Activated T-cell treated with anti-CD3 and anti-CD28 coated beads, Interleukin-2, amount 50 U/mL, for 48 hours (primary cell): ENCODE measurements at regions not wholly inside any gene's neighbourhood (a gene's known extent, or its start where the extent isn't known, plus 50 kb on each side); places are given as distances from the start of the nearest gene placed in this dataset.
"Not testable (repeated sequence)": the region's sequence is repeated elsewhere in the genome, so short reads cannot be mapped to it uniquely, and the experiment has no call there.

Source experiments
- DNase-seq, 2 experiments: peaks; one replicate each; pipeline ENCODE4 v3.0.0-alpha.2; 2020

DNA sequence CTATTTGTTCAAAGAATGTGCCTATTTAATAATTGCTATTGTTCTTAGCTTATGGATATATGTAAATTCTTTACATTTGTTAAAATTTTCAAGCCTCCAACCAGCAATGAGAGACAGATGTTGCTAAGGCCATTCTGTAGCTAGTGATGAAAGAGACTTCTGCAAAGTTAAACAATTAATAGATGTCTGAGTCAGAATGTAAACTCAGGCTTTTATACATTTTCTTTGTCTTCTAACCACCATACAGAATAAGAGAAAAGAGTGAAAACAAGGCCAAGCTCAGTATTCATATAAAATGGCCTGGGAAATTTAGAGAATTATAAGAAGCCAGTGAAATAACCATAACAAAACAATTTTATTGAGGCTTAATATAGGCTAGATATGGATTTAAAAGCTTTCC lies 1102.3 kb upstream of the SEL1L start:
- DNase-seq, result no peak

- no peak for DNase-seq
These were observed 1102.8 kb upstream of the SEL1L start for GRCh38 chr14:82636426-82636825.

GRCh38 chr14:82641050-82641540 lies 1107.4 kb upstream of the SEL1L start:
- DNase-seq, result no peak

- DNase-seq, result peak; percentile 20 to 26
These were observed 1108.8 kb upstream of the SEL1L start for GRCh38 chr14:82642425-82642824.

GRCh38 chr14:82647088-82647810 lies 1113.6 kb upstream of the SEL1L start:
- no peak for DNase-seq

DNA sequence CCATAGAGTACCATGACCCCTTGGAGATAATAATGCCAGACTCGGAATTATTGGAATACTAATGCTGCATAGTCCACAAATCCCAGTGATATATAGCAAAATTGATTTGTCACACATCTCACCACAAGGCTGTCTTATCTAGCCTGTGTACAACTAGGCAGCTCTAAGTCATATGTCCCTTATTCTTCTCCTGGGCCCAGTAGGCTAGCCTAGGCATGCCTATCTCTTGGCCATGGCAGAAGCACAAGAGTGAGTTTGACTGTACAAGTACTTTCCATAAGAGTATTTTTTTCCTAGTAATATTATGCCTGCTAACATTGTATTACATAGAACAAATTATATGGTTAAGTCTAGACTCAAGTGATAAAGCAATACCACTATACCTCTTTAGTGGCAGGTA lies 1122.1 kb upstream of the SEL1L start:
- DNase-seq, result no peak

DNA sequence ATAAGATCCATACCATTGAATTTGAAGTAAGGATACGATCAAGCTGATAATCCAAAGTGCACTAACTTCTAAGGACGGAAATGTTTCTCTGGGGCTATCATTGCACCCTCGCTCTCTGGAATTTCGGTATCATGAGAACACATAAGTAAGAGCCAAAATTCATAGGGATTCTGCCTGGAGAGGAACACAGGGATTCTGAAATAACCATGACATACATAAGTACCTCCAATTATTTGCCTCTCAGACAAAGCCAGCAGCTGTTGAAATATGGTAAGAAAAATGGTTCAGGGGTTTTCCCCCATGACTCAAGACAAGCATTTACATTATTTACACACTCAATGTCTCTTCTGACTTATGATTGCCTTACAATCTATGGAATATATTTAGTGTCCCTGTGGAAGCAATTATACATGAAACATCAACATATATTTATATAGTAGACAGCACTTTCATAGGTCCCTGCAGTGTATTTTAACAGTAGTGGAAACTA lies 1123.6 kb upstream of the SEL1L start:
- no peak for DNase-seq

DNA sequence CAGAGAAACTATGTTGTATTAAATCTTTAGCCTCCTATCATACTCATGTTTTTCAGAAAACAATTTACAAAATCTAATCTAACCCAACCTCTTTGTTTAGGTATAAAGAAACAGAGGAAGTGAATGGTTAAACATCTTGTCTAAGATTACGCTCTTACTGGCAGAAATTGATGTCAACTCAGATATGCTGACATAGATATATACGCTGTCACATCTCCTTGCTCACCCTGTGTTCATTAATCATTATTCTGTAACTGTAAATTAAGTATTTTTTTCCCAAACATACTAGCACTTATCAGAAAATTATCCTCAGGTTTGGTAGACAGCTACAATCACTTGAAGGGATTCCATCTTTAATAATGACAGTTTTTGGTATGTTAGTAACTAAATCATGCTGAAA lies 1127.6 kb upstream of the SEL1L start:
- DNase-seq, result no peak

GRCh38 chr14:82667006-82667405 lies 1133.4 kb upstream of the SEL1L start:
- DNase-seq, result no peak

- no peak for DNase-seq
These were observed 1133.8 kb upstream of the SEL1L start for GRCh38 chr14:82667501-82667900.

- no peak for DNase-seq
These were observed 1142.8 kb upstream of the SEL1L start for GRCh38 chr14:82676403-82676802.

DNA sequence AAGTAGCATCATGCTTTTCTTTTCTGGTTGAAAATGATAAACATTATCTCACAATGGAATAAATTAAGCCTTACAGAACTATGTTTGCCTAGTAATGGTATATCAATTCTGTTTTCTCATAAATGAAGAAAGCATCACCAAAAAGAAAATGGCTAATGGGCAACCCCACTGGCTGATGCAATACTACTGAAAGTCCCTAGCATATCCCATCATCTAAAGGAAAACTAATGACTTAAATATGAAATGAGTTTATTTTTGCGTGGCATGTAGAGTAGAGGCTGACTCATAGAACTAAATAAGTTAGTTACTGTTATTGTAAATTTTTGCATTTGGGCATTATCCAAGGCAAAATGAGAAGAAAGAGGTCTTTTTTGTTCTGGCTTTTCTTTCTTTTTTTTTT lies 1156.3 kb upstream of the SEL1L start:
- DNase-seq, result no peak

GRCh38 chr14:82691191-82691590 lies 1157.5 kb upstream of the SEL1L start:
- not testable (repeated sequence) for DNase-seq

GRCh38 chr14:82694820-82695219 lies 1161.2 kb upstream of the SEL1L start:
- no peak for DNase-seq

DNA sequence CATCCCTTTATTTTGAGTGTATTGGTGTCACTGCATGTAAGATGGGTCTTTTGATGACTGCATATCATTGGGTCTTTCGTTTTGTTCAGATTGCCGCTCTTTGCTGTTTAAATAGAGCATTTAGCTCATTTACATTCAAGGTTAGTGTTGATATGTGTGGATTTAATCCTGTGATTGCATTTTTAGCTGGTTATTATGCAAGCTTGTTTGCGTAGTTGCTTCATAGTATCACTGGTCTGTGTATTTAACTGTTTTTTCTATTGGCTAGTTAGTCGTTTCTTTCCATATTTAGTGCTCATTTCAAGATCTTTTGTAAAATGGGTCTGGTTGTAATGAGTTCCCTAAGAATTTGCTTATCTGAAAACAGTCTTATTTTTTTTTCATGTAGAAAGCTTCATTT lies 1170.6 kb upstream of the SEL1L start:
- DNase-seq, result no peak

GRCh38 chr14:82710267-82710841 lies 1176.7 kb upstream of the SEL1L start:
- peak; percentile 42 to 45 for DNase-seq

DNA sequence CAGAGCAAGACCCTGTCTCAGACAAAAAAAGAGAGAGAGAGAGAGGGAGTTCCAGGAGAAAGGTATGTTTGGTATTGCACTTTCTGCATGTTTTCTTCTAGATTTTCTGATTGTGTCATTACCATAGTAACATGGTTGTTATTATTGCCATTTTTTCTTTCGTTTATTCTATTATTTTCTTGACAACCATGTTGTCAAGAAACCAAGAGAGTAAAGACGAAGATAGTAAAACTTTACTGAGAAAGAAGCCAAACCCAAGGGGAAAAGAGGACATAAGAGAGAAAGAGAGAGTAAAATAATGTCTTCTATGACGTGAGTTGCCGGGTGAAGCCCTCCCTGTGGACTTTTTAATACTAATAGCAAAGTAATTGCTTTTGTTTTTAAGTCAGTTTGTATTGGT lies 1186.0 kb upstream of the SEL1L start:
- no peak for DNase-seq

- DNase-seq, result no peak
These were observed 1186.8 kb upstream of the SEL1L start for GRCh38 chr14:82720431-82720830.

- DNase-seq, result no peak
These were observed 1187.3 kb upstream of the SEL1L start for GRCh38 chr14:82720946-82721345.

DNA sequence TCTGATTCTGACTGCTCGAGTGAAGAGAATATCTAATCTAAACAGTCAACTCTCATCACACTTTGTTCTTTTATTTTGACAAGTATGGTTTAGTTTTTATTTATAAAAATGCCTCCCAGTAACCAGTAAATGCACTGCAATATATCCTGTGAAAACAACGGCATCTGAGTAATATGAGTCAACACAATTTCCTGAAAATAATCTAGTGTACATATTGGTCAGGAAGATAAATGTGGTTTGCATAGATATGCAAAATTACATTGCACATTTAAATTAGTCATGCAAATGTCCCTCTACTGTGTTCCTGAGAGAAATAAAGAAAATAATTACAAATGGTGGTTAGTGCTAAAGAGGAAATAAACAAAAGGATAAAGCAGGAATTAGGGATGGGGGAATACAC lies 1190.7 kb upstream of the SEL1L start:
- DNase-seq, result no peak

DNA sequence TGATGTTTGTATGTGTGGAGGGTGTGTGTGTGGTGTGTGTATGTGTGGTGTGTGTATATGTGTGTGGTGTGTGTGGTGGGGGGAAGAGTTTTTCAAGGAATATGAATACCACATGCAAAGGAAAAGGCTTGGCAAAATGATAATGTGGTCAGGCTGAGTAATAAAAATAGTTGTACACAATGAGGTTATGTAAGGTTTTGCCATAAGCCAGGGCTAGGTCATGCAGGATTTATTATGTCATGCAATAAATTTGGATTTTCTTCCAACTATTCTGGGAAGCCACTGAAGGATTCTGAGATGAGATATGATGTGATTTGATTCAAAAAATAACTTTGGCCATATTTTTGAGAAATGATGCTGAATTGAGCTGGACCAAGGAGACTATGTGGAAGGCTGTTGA lies 1191.6 kb upstream of the SEL1L start:
- no peak for DNase-seq

DNA sequence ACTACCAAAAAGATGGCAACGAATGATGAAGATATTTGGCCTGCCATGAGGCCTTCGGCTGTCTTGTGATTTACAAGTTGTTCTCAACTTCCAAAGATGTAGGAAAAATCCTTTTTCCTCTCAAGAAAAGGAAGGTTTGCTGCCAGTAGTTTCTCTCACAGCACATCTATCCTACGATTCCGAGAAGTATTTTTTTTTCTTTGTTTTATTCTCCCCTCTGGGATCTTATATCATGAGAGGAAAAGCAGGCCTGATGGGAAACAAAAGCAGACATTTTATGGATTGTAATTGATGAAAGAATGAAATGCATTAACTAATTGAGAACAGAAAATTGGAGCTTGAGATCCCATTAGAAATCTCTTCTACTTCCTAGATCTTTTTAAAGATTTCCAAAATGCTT lies 1197.9 kb upstream of the SEL1L start:
- DNase-seq, result no peak

GRCh38 chr14:82740547-82740946 lies 1206.9 kb upstream of the SEL1L start:
- DNase-seq, result no peak

DNA sequence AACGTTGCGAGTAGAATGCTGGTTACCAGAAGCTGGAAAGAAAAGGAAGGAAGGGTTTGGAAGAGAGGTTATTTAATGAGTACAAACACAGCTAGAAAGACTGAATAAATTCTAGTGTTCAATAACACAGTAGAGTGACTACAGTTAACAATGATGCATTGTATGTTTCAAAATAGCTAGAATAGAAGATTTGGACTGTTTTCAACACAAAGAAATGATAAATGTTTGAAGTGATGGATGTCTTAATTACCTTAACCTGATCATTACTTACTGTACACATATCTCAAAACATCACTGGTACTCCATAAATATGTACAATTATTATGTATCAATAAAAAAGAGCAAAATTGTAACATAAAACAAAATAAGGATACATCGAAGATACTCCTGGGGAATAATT lies 1221.8 kb upstream of the SEL1L start:
- DNase-seq, result no peak

GRCh38 chr14:82755923-82756322 lies 1222.3 kb upstream of the SEL1L start:
- DNase-seq, result no peak
